ENCODE measurements at regions not wholly inside any gene's neighbourhood (a gene's known extent, or its start where the extent isn't known, plus 50 kb on each side); places are given as distances from the start of the nearest gene placed in this dataset.
A peak's percentile ranks its signal among the peaks of the same experiment; 100 is the strongest.
"Not testable (repeated sequence)": the region's sequence is repeated elsewhere in the genome, so short reads cannot be mapped to it uniquely, and the experiment has no call there.

DNA sequence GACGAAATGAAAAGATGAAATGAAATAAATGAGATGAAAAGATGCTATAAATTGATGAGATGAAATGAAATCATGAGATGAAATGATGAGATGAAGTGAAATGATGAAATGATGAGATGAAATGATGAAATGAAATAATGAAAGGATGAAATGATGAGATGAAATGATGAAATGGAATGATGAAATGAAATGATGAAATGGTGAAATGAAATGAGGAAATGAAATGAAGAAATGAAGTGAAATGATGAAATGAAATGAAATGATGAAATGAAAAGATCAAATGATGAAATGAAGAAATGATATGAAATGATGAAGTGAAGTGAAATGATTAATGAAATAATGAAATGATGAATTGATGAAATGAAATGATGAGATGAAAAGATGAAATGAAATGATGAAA, 138.5 kb upstream of the ERV3-1 start:
- DNase-seq = not testable (repeated sequence)

- DNase-seq = not testable (repeated sequence)
Measured at GRCh38 chr7:65144557-65144956, 138.1 kb upstream of the ERV3-1 start.

DNA sequence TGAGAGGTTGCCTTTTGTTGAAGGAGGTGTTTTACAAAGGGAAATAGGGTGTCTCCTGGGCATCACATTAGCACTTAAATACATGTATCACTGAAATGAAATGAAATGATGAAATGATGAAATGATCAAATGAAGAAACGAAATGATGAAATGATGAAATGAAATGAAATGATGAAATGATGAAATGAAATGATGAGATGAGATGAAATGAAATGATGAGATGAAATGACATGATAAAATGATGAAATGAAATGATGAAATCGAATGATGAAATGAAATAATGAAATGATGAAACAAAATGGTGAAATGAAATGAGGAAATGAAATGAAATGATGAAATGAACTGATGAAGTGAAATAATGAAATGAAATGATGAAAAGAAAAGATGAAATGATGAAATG, 137.6 kb upstream of the ERV3-1 start:
- not testable (repeated sequence) for DNase-seq

DNA sequence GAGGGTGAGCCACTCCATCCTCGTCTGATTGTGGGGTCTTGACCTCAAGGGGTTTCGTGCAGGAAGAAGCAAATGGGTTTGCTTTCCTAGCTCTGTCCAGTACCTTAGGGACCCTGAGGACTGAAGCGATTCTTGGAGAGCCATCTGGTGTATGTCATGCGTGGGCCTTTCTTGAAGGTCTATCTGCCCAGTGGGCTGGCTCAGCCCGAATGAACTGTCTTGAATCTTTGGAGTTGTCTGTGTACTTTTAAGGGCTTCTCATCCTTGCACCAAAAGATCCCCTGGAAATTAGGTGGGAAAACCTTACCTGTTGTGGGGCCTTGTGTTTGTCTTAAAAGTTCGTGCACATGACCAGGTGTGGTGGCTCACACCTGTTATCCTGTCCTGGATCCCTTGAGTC, 135.4 kb upstream of the ERV3-1 start:
- DNase-seq = not testable (repeated sequence)

- not testable (repeated sequence) for DNase-seq
Measured at GRCh38 chr7:65141405-65141778, 134.9 kb upstream of the ERV3-1 start.

DNA sequence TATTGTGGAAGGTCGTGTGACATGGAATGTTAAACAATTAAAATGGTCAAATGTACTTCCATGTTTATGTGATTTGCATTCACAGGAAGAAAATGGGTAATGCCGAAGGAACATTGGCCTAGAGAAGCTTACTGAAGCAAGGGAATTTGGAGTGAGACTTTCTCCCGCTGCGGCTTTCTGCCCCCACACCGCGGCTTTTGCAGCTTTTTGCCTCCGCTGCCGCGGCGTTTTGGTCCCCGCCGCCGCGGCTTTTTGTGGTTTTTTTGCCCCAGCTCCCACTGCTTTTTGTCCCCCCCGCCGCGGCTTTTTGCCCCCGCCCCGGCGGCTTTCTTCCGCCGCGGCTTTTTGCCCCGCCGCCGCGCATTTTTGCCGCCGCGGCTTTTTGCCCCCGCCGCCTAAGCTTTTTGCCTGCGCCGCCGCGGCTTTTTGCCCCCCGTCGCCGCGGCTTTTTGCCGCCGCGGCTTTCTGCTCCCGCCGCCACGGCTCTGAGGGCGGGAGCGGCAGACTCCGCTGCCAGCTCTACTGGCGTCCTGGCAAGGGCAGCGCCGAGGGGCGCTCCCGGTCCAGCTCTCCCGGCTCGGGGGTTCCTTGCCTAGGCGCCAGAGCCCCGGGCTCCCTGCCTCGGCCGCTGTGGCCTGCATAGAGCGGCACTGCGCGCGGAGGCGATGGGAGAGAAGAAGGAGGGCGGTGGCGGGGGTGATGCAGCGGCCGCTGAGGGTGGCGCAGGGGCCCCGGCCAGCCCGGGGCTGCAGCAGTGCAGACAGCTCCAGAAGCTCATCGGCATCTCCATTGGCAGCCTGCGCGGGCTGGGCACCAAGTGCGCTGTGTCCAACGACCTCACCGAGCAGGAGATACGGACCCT, 134.3 kb upstream of the ERV3-1 start:
- not testable (repeated sequence) for DNase-seq

DNA sequence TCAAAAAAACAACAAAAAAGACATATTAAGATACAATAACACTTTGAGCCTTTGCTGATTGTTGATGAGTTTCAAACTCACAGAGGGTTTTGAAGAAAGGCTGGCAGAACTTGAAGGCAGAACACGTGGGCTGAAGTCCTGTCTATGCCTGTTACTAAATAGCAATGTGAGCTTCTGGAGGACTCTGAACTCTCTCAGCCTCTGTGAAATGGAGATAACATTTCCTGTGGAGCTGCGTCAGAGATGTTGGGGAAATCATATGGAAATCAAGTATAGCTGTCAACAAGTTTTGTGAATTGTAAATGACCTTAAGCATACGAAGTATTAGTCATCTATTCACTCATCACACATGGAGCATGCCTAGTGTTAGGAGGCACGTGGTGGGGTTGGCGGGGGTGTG, 130.4 kb upstream of the ERV3-1 start:
- DNase-seq = not testable (repeated sequence)

- not testable (repeated sequence) for DNase-seq
Measured at GRCh38 chr7:65133087-65133486, 126.6 kb upstream of the ERV3-1 start.

DNA sequence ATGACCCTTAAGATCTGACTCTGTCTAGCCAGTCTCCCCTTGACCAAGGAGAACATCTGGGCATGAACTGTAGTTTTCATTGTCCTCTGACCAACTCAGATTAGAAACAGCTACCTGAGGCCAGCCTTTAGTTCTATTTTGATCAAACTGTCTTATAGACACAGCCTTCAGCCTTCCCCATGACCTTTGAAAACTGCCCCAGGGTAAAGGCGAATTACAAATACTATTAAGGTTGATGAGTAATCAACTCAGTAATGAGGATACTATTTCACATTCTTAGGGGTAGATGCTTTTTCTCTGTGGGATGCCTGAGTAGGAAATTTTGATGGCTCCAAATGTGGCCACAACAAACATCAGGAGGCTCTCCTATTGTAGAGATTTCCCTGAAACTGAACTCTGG, 125.8 kb upstream of the ERV3-1 start:
- DNase-seq = not testable (repeated sequence)

GRCh38 chr7:65127364-65127763, 120.9 kb upstream of the ERV3-1 start:
- not testable (repeated sequence) for DNase-seq

GRCh38 chr7:65124600-65124999, 118.1 kb upstream of the ERV3-1 start:
- not testable (repeated sequence) for DNase-seq

DNA sequence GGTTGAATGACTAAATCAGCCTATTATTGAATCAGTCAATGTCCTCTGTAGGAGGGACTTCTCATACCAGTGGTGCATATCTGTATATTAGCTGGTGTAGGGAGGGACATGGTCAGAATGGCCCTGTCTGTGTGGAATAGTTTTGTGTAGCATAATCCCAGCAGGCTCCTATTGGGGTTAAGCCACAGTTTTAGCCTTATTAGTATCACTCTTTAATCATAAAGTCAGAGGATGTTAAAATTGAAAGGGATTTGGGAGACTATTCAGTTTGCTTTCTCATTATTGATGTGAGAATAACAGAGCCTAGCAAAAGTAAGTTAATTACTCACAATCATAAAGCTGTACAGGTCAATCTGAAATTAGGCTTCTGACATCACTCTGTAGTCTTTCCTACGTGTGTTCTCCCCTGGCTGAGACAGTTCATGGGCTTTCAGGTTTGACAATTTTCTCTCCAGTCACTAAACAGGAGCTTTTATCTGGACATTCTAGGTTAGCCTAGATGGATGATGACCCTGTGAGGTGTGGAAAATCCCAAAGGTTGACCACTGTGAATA, 99.2 kb upstream of the ERV3-1 start:
- DNase-seq = not testable (repeated sequence)

DNA sequence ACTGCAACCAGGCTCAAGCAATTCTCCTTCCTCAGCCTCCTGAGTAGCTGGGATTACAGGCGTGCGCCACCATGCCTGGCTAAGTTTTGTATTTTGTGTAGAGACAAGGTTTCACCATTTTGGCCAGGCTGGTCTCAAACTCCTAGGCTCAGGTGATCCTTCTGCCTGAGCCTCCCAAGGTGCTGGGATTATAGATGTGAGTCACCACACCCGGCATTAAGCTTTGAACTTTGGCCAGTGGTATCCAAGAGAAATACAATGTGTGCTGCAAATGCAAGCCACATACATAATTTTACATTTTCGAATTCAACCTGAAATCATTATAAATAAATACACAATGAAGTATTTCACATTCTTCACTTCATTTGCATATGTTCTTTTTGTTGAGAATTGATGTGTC, 94.0 kb upstream of the ERV3-1 start:
- DNase-seq = not testable (repeated sequence)

GRCh38 chr7:65081669-65082055, 75.2 kb upstream of the ERV3-1 start:
- DNase-seq = not testable (repeated sequence)

DNA sequence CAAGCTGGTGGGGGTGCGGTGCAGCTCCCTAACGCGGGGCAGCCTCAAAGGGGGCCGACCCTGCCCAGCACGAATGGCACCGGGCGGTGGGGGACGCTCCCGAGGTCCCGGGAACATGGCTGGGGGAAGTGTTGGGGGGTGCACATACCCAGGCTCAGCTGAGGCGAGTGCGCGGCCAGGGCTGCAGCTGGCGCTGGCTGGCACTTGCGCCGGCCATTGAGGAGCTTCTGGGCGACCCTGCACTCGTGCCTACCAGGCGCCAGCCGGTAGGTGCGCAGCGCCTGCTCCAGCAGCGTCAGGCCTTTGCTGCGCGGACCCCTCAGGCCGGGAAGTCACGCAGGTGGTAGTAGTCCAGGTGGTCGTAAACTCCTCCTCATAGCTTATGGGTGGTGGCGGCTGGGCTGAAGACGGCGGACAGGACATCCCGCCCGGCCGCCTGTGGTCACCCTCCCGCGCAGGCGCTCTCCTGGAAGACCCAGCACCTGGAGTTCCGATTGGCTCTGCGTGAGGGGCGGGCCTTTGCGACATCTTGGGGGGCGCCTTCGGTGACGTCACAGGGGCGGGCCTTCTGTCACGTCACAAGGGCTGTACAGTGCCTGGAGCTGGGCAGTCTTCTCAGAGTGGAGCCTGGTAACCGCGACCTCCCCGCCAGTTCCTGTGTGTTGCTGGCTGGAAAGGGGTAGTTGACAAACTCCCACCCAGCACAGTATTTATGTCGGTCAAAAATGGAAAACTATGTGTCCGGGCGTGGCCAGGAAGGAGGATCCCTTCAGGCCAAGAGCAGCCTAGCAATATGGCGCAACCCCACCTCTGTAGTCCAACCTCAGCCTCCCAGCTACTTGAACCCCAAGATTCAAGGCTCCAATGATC, 74.5 kb upstream of the ERV3-1 start:
- peak; percentile 88 for DNase-seq

GRCh38 chr7:65074959-65075358, 68.5 kb upstream of the ERV3-1 start:
- DNase-seq = not testable (repeated sequence)

- not testable (repeated sequence) for DNase-seq
Measured at GRCh38 chr7:65073160-65073559, 66.7 kb upstream of the ERV3-1 start.

- not testable (repeated sequence) for DNase-seq
Measured at GRCh38 chr7:65071854-65072431, 65.5 kb upstream of the ERV3-1 start.

- DNase-seq = not testable (repeated sequence)
Measured at GRCh38 chr7:65069476-65069875, 63.0 kb upstream of the ERV3-1 start.

DNA sequence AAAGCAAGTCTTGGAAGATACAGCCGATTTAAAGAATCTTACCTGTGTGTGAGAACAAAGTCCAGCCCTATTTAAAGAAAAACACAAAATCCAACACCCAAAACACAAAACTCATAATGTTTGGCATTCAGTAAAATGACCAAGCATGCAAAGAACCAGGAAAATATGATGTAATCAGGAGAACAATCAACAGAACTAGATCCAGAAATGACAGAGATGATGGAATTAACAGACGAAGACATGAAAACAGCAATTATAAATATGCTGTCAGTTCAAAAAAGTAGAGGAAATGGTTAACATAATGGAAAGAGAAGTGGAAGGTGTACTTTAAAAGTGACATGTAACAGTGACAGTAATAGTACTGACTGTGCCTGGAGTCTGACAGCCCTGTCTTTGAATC, 56.1 kb upstream of the ERV3-1 start:
- not testable (repeated sequence) for DNase-seq

DNA sequence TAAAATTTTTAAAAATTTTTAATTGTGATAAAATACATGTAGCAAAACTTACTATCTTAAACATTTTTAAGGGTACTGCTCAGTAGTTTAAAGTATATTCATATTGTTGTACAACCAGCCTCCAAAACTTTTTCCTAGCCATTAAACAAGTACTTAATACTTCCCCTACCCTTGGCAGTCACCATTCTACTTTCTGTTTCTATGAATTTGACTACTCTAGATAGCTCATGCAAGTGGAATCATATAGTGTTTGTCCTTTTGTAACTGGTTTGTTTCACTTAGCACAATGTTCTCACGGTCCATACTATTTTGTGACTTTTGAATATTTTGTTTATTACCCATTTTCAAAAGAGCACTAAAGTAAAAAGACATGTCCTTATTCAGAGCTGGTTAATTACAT, 52.8 kb upstream of the ERV3-1 start:
- not testable (repeated sequence) for DNase-seq

Measured in NCI-H226 (cell line).